HEK293 (cell line): ENCODE measurements at regions not wholly inside any gene's neighbourhood (a gene's known extent, or its start where the extent isn't known, plus 50 kb on each side); places are given as distances from the start of the nearest gene placed in this dataset.

ENCODE experiments used
- CTCF ChIA-PET: fragments of 350-600 bp; formaldehyde crosslinking; extraction: SDS; loops from one replicate; lab custom pipeline; 2021; ENCODE audit warnings: antibody characterized with exemption; lab: Yijun Ruan, JAX
- POLR2A ChIA-PET: fragments of 300-600 bp; formaldehyde crosslinking; extraction: SDS; loops from one replicate; lab custom pipeline; 2020; ENCODE audit warnings: antibody characterized with exemption, inconsistent platforms; lab: Yijun Ruan, JAX
- H3K27ac ChIP-seq: fragments of 200-500 bp; sonication (Bioruptor generic); 2 replicates; pipeline ENCODE4 v1.5.1; 2014; ENCODE audit warnings: low read depth, low read length, control low read depth, inconsistent platforms; ENCODE audit errors: extremely low read depth
- H3K36me3 ChIP-seq, 2 experiments: fragments of 200-500 bp in 1 of 2; sonication (Bioruptor generic) in 1 of 2; 1 replicate in 1 of 2; 2 replicates in 1 of 2; pipeline ENCODE4 v1.5.1; 2014 to 2017; ENCODE audit warnings: inconsistent platforms in 2 of 2, low read length in 2 of 2; ENCODE audit not compliant: control insufficient read depth in 2 of 2, insufficient read depth in 1 of 2
- H3K4me1 ChIP-seq: fragments of 200-500 bp; sonication (Bioruptor generic); 2 replicates; pipeline ENCODE4 v1.5.1; 2014; ENCODE audit warnings: mild to moderate bottlenecking, low read length, inconsistent platforms; ENCODE audit not compliant: control insufficient read depth, insufficient read depth
- H3K4me3 ChIP-seq: 2 replicates; pipeline ENCODE4 v1.5.1; 2011; ENCODE audit warnings: low read depth, mild to moderate bottlenecking, control low read depth, low read length, moderate library complexity
- H3K9me3 ChIP-seq: fragments of 200-500 bp; sonication (Bioruptor generic); 2 replicates; pipeline ENCODE4 v1.5.1; 2014; ENCODE audit warnings: low read depth, low read length, inconsistent platforms; ENCODE audit not compliant: control insufficient read depth, insufficient read depth
- EGR2 ChIP-seq: fragments of 450-650 bp; formaldehyde crosslinking; IDR thresholded peaks from 2 replicates; pipeline ENCODE4 v1.5.1; 2016; ENCODE audit warnings: low read depth, missing biosample characterization, missing genetic modification characterization
- GLIS2 ChIP-seq: fragments of 450-650 bp; formaldehyde crosslinking; IDR thresholded peaks from 2 replicates; pipeline ENCODE4 v1.5.1; 2016; ENCODE audit warnings: missing biosample characterization, missing genetic modification characterization
- HOXA7 ChIP-seq: sonication (generic); formaldehyde crosslinking; IDR thresholded peaks from 2 replicates; pipeline ENCODE4 v1.8.1; 2022; ENCODE audit warnings: missing genetic modification reagents, borderline replicate concordance
- HOXD13 ChIP-seq: sonication (generic); formaldehyde crosslinking; IDR thresholded peaks from 2 replicates; pipeline ENCODE4 v1.8.0; 2022; ENCODE audit warnings: missing genetic modification reagents, borderline replicate concordance
- IKZF3 ChIP-seq: fragments of 450-650 bp; IDR thresholded peaks from 2 replicates; pipeline ENCODE4 v1.5.0; 2018; ENCODE audit warnings: missing biosample characterization, mild to moderate bottlenecking, missing genetic modification characterization, moderate library complexity
- INSM2 ChIP-seq: fragments of 450-650 bp; formaldehyde crosslinking; IDR thresholded peaks from 2 replicates; pipeline ENCODE4 v1.5.1; 2016; ENCODE audit warnings: missing biosample characterization, missing genetic modification characterization
- KLF16 ChIP-seq: fragments of 450-650 bp; formaldehyde crosslinking; IDR thresholded peaks from 2 replicates; pipeline ENCODE4 v1.5.1; 2017; ENCODE audit warnings: missing biosample characterization, missing genetic modification characterization
- KLF8 ChIP-seq: fragments of 450-650 bp; formaldehyde crosslinking; IDR thresholded peaks from 2 replicates; pipeline ENCODE4 v1.5.1; 2016; ENCODE audit warnings: missing biosample characterization, missing genetic modification characterization
- PRDM1 ChIP-seq: fragments of 450-650 bp; formaldehyde crosslinking; IDR thresholded peaks from 2 replicates; pipeline ENCODE4; 2016; ENCODE audit warnings: missing biosample characterization, missing genetic modification characterization
- REPIN1 ChIP-seq: fragments of 450-650 bp; formaldehyde crosslinking; IDR thresholded peaks from 2 replicates; pipeline ENCODE4 v1.5.1; 2017; ENCODE audit warnings: missing biosample characterization, missing genetic modification characterization, low read depth
- REST ChIP-seq: fragments of 450-650 bp; formaldehyde crosslinking; IDR thresholded peaks from 2 replicates; pipeline ENCODE4 v1.5.1; 2016; ENCODE audit warnings: missing biosample characterization, missing genetic modification characterization
- SCRT1 ChIP-seq: fragments of 450-650 bp; formaldehyde crosslinking; IDR thresholded peaks from 2 replicates; pipeline ENCODE4 v1.5.1; 2016; ENCODE audit warnings: missing biosample characterization, missing genetic modification characterization, borderline replicate concordance
- SP2 ChIP-seq: fragments of 450-650 bp; formaldehyde crosslinking; IDR thresholded peaks from 2 replicates; pipeline ENCODE4 v1.5.1; 2016; ENCODE audit warnings: missing biosample characterization, missing genetic modification characterization
- ZBTB20 ChIP-seq: fragments of 450-650 bp; formaldehyde crosslinking; IDR thresholded peaks from 2 replicates; pipeline ENCODE4 v1.5.1; 2016; ENCODE audit warnings: missing biosample characterization, missing genetic modification characterization
- ZBTB7A ChIP-seq: fragments of 450-650 bp; formaldehyde crosslinking; IDR thresholded peaks from 2 replicates; pipeline ENCODE4 v1.5.1; 2016; ENCODE audit warnings: low read depth, missing biosample characterization, missing genetic modification characterization
- ZNF133 ChIP-seq: fragments of 450-650 bp; formaldehyde crosslinking; IDR thresholded peaks from 2 replicates; pipeline ENCODE4 v1.5.1; 2016; ENCODE audit warnings: missing biosample characterization, missing genetic modification characterization
- ZNF169 ChIP-seq: fragments of 450-650 bp; formaldehyde crosslinking; IDR thresholded peaks from 2 replicates; pipeline ENCODE4 v1.5.1; 2016; ENCODE audit warnings: missing biosample characterization, missing genetic modification characterization
- ZNF2 ChIP-seq: fragments of 450-650 bp; formaldehyde crosslinking; IDR thresholded peaks from 2 replicates; pipeline ENCODE4 v1.5.1; 2016; ENCODE audit warnings: missing biosample characterization, missing genetic modification characterization
- ZNF211 ChIP-seq: fragments of 450-650 bp; formaldehyde crosslinking; IDR thresholded peaks from 2 replicates; pipeline ENCODE4 v1.5.1; 2016; ENCODE audit warnings: low read depth, missing biosample characterization, missing genetic modification characterization
- ZNF221 ChIP-seq: fragments of 450-650 bp; formaldehyde crosslinking; IDR thresholded peaks from 2 replicates; pipeline ENCODE4 v1.5.1; 2017; ENCODE audit warnings: missing biosample characterization, missing genetic modification characterization, borderline replicate concordance
- ZNF311 ChIP-seq: fragments of 450-650 bp; formaldehyde crosslinking; IDR thresholded peaks from 2 replicates; pipeline ENCODE4 v1.5.1; 2017; ENCODE audit warnings: missing biosample characterization, missing genetic modification characterization, borderline replicate concordance
- ZNF529 ChIP-seq: fragments of 450-650 bp; formaldehyde crosslinking; IDR thresholded peaks from 2 replicates; pipeline ENCODE4 v1.5.1; 2017; ENCODE audit warnings: missing genetic modification characterization, missing biosample characterization; ENCODE audit not compliant: insufficient replicate concordance
- ZNF561 ChIP-seq: fragments of 450-650 bp; IDR thresholded peaks from 2 replicates; pipeline ENCODE4 v1.5.1; 2018; ENCODE audit warnings: missing biosample characterization, missing genetic modification characterization, borderline replicate concordance
- ZNF704 ChIP-seq: fragments of 450-650 bp; formaldehyde crosslinking; IDR thresholded peaks from 2 replicates; pipeline ENCODE4 v1.5.1; 2016; ENCODE audit warnings: missing biosample characterization, missing genetic modification characterization
- ZNF747 ChIP-seq: fragments of 450-650 bp; formaldehyde crosslinking; IDR thresholded peaks from 2 replicates; pipeline ENCODE4 v1.5.1; 2016; ENCODE audit warnings: missing biosample characterization, missing genetic modification characterization

DNA sequence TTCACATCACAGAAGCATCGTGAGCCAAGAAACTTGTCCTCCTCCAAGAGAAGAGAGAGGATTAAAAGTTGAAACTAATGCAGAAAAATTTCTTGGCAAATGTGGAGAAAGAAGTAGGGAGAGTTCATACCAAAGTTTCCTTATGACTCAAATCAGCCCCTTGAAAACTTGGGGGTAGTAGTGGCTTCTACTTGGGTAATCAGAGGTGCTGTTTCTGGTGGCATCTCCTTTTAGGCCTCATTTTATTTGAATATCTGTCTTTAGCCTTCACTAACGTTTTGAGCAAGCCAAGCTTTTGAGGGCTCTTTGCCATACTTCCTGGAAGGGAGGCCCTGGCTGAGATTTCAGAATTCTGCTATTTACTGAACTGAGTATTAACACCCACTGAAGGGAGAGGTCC is 515.3 kb upstream of the MEX3C start:
- H3K4me3 ChIP-seq: no peak overlapping the region
- TF ChIP-seq ZNF747: no peak
- no peak for TF ChIP-seq ZNF529 (tag by site-specific recombination)
- no peak for TF ChIP-seq HOXD13 (CRISPR knock-in tag)
- TF ChIP-seq ZNF561 (tag by site-specific recombination): no peak
- no peak for TF ChIP-seq KLF16 (tag by site-specific recombination)
- no peak for TF ChIP-seq REST (tag by site-specific recombination)
- TF ChIP-seq ZBTB7A (tag by site-specific recombination): no peak
- no peak for TF ChIP-seq HOXA7 (CRISPR knock-in tag)
- TF ChIP-seq SP2 (tag by site-specific recombination): no peak
- no peak for TF ChIP-seq GLIS2 (tag by site-specific recombination)
- no peak for TF ChIP-seq ZNF2 (tag by site-specific recombination)
- H3K9me3 ChIP-seq: no peaks in the 10 kb centered on the region
- H3K36me3 ChIP-seq: no peaks in the 10 kb centered on the region
- ChIA-PET POLR2A (no interaction called here), CTCF (no interaction called here)
- no peak overlapping the region for H3K27ac ChIP-seq
- H3K4me1 ChIP-seq: no peaks in the 10 kb centered on the region

GRCh38 chr18:51716277-51716676 is 518.8 kb upstream of the MEX3C start:
- no peaks in the 10 kb centered on the region for H3K36me3 ChIP-seq
- ChIA-PET POLR2A (no interaction called here), CTCF (interaction anchor here (0.6 kb wide), 1 partner anchor 485 kb away, joined by 3 read pairs; no protein-coding TSS in a partner anchor)
- no peak overlapping the region for H3K27ac ChIP-seq
- H3K4me1 ChIP-seq: no peaks in the 10 kb centered on the region
- TF ChIP-seq SCRT1 (tag by site-specific recombination) (no peak), HOXD13 (CRISPR knock-in tag) (no peak), IKZF3 (tag by site-specific recombination) (no peak), ZNF211 (no peak)
- no peaks in the 10 kb centered on the region for H3K9me3 ChIP-seq
- H3K4me3 ChIP-seq: no peak overlapping the region

- CTCF ChIA-PET: interaction anchor here (0.6 kb wide), 1 partner anchor 852 kb away, joined by 3 read pairs; no protein-coding TSS in a partner anchor
- H3K9me3 ChIP-seq: no peaks in the 10 kb centered on the region
- no peaks in the 10 kb centered on the region for H3K4me1 ChIP-seq
- no peak for TF ChIP-seq ZNF221 (tag by site-specific recombination)
- no peak for TF ChIP-seq ZBTB20
- no peak overlapping the region for H3K4me3 ChIP-seq
- H3K36me3 ChIP-seq: no peaks in the 10 kb centered on the region
- H3K27ac ChIP-seq: no peak overlapping the region
- POLR2A ChIA-PET: no interaction called here
Observed at GRCh38 chr18:51721388-51721787, 523.9 kb upstream of the MEX3C start.

- no peak overlapping the region for H3K4me3 ChIP-seq
- no peak overlapping the region for H3K27ac ChIP-seq
- ChIA-PET CTCF (interaction anchor here (0.6 kb wide), 2 partner anchors 566 to 852 kb away, joined by 3 read pairs; no protein-coding TSS in a partner anchor), POLR2A (no interaction called here)
- H3K9me3 ChIP-seq: no peaks in the 10 kb centered on the region
- H3K36me3 ChIP-seq: no peaks in the 10 kb centered on the region
- H3K4me1 ChIP-seq: no peaks in the 10 kb centered on the region
- TF ChIP-seq ZNF311 (tag by site-specific recombination) (no peak), REPIN1 (tag by site-specific recombination) (no peak), ZNF704 (no peak), ZNF169 (no peak), KLF8 (no peak), EGR2 (tag by site-specific recombination) (no peak), INSM2 (no peak), ZNF133 (tag by site-specific recombination) (no peak), PRDM1 (tag by site-specific recombination) (no peak)
Observed at GRCh38 chr18:51721996-51722395, 524.5 kb upstream of the MEX3C start.
